HL-60 (cell line): ENCODE measurements at regions not wholly inside any gene's neighbourhood (a gene's known extent, or its start where the extent isn't known, plus 50 kb on each side); places are given as distances from the start of the nearest gene placed in this dataset.

Experiments used
- DNase-seq, 2 experiments: peaks; one replicate each; pipeline ENCODE4 v3.0.0-alpha.2; 2010 to 2020; ENCODE audit warnings: low read depth in 1 of 2, low spot score in 1 of 2
- H3K27ac ChIP-seq: fragments of 250-450 bp; sonication (Bioruptor Pico); replicated peaks from 2 replicates; pipeline ENCODE4 v1.5.1; 2020; ENCODE audit warnings: mild to moderate bottlenecking, moderate library complexity
- H3K27me3 ChIP-seq: fragments of 250-450 bp; sonication (Bioruptor Pico); 2 replicates; pipeline ENCODE4 v1.5.1; 2021; ENCODE audit warnings: mild to moderate bottlenecking, moderate library complexity; ENCODE audit not compliant: insufficient read depth, poor library complexity, severe bottlenecking
- H3K4me3 ChIP-seq: replicated peaks from 2 replicates; pipeline ENCODE4 v1.5.1; 2011; ENCODE audit warnings: mild to moderate bottlenecking, control low read depth, low read length; ENCODE audit not compliant: insufficient read depth
- CTCF ChIP-seq: IDR thresholded peaks from one replicate; pipeline ENCODE4 v1.5.1; 2011; ENCODE audit warnings: low read length, control low read depth, inconsistent platforms; ENCODE audit not compliant: insufficient read depth
- GABPA ChIP-seq: IDR thresholded peaks from 2 replicates; pipeline ENCODE4 v1.6.1; 2012; ENCODE audit warnings: low read depth
- POLR2AphosphoS5 ChIP-seq: IDR thresholded peaks from 2 replicates; pipeline ENCODE4 v1.6.1; 2012; ENCODE audit warnings: low read depth
- REST ChIP-seq: IDR thresholded peaks from 2 replicates; pipeline ENCODE4 v1.6.1; 2012; ENCODE audit warnings: low read depth; ENCODE audit not compliant: insufficient replicate concordance
- SPI1 ChIP-seq: IDR thresholded peaks from 2 replicates; pipeline ENCODE4 v1.6.1; 2012; ENCODE audit warnings: low read depth, mild to moderate bottlenecking, borderline replicate concordance

GRCh38 chr20:5410470-5410869 lies 93.7 kb upstream of the PROKR2 start:
- Histone ChIP-seq H3K27me3 (peaks cover 2% of the 10 kb centered on the region), H3K27ac (no peak overlapping the region), H3K4me3 (no peak overlapping the region)
- DNase-seq, result no peak
- no peak for TF ChIP-seq REST

- DNase-seq, result peak in 1 of 2 experiments; percentile 48
- Histone ChIP-seq H3K27ac (no peak overlapping the region), H3K4me3 (no peak overlapping the region), H3K27me3 (no peaks in the 10 kb centered on the region)
- TF ChIP-seq CTCF (peak; percentile 59), GABPA (no peak)
These were observed 86.3 kb upstream of the PROKR2 start for GRCh38 chr20:5402903-5403531.

GRCh38 chr20:5401277-5401875 lies 84.6 kb upstream of the PROKR2 start:
- TF ChIP-seq SPI1, result no peak
- TF ChIP-seq GABPA, result no peak
- Histone ChIP-seq H3K27me3 (no peaks in the 10 kb centered on the region), H3K27ac (no peak overlapping the region), H3K4me3 (no peak overlapping the region)
- no peak for DNase-seq

- no peak overlapping the region for H3K27ac ChIP-seq
- no peak overlapping the region for H3K4me3 ChIP-seq
- no peak for TF ChIP-seq POLR2AphosphoS5
- no peak for TF ChIP-seq CTCF
- TF ChIP-seq GABPA, result no peak
- peak; percentile 97 for TF ChIP-seq REST
- TF ChIP-seq SPI1, result no peak
- H3K27me3 ChIP-seq, result no peaks in the 10 kb centered on the region
- no peak for DNase-seq
These were observed 83.5 kb upstream of the PROKR2 start for GRCh38 chr20:5400164-5400762.

- Histone ChIP-seq H3K4me3 (no peak overlapping the region), H3K27me3 (no peaks in the 10 kb centered on the region), H3K27ac (no peak overlapping the region)
- no peak for DNase-seq
- TF ChIP-seq GABPA (no peak), SPI1 (no peak), POLR2AphosphoS5 (no peak), REST (no peak), CTCF (no peak)
These were observed 80.6 kb upstream of the PROKR2 start for GRCh38 chr20:5397393-5397792.
